ENCODE measurements at regions not wholly inside any gene's neighbourhood (a gene's known extent, or its start where the extent isn't known, plus 50 kb on each side); places are given as distances from the start of the nearest gene placed in this dataset.
"Not testable (repeated sequence)": the region's sequence is repeated elsewhere in the genome, so short reads cannot be mapped to it uniquely, and the experiment has no call there.

DNA sequence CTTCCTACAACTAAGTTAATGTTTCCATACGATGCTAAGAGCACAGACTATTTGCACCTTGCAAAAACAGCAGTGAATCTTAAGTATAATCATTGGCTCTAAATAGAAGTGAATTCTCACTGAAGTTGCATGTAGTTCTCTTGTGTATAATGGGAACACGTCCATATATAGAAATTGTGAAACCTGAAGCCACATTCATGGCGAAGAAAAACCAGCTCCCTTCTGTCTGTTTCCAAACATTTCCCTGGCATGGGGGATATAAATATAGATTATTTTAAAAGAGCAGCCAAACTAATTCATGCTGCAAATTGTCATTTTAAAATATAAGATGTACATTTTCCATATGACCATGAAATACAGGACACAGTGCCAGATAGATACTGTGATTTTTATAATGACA is 71.1 kb downstream of the TRAM1L1 start:
- no peak for DNase-seq (ENCODE audit: low read depth)
- H3K4me3 ChIP-seq (ENCODE audit: low read depth, low read length): no peak overlapping the region
- no peak for TF ChIP-seq CTCF (conservative IDR thresholded peaks at IDR 0.05; ENCODE audit: low read depth, low read length)

GRCh38 chr4:117010671-117011070 is 74.7 kb downstream of the TRAM1L1 start:
- H3K4me3 ChIP-seq (ENCODE audit: low read depth, low read length): no peak overlapping the region
- DNase-seq (ENCODE audit: low read depth): no peak
- no peak for TF ChIP-seq CTCF (conservative IDR thresholded peaks at IDR 0.05; ENCODE audit: low read depth, low read length)

DNA sequence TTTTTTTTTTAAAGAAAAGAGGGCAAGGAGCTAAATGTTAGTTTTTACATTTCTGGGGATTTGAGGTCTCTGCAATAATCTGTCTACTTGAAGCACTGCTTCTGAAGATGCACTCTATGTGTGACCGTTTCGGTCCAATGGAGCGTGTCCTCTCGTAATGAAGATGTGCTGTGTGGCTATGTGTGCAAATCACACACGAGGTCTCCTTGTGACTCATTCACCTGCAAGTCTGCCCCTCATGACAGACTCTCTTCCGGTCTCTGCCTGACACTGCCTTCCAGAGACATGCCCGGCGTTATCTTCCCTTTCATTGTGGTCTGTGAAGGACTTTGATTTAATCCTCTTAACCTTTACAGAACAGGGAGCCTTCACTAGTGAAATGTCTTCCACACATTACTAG is 84.3 kb downstream of the TRAM1L1 start:
- TF ChIP-seq CTCF (conservative IDR thresholded peaks at IDR 0.05; ENCODE audit: low read depth, low read length): no peak
- H3K4me3 ChIP-seq (ENCODE audit: low read depth, low read length): no peak overlapping the region
- peak; percentile 15 for DNase-seq (ENCODE audit: low read depth)

- no peak for TF ChIP-seq CTCF (conservative IDR thresholded peaks at IDR 0.05; ENCODE audit: low read depth, low read length)
- no peak for DNase-seq (ENCODE audit: low read depth)
- H3K4me3 ChIP-seq (ENCODE audit: low read depth, low read length): no peak overlapping the region
Observed at GRCh38 chr4:116982656-116983055, 102.7 kb downstream of the TRAM1L1 start.

DNA sequence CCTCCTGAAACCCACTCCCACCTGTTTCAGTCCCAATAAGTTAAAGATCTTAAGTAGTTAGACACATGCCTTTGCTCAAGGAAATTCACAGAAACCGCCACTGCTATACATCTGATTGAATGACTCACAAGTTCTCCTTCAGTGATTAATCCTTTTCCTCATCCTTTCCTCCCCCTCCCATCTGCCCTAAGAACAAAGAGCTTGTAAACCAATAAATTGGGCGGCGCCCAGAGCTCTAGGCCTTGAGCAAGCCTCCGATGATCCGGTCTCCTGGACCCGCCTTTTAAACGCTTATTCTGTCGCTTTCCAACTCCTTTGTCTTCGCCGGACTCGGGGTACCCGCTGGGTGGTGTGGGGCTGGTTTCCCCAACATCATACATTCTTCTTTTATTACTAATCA is 104.9 kb downstream of the TRAM1L1 start:
- not testable (repeated sequence) for H3K4me3 ChIP-seq (ENCODE audit: low read depth, low read length); DNase-seq (ENCODE audit: low read depth)

- TF ChIP-seq CTCF (conservative IDR thresholded peaks at IDR 0.05; ENCODE audit: low read depth, low read length): no peak
- no peak overlapping the region for H3K4me3 ChIP-seq (ENCODE audit: low read depth, low read length)
- no peak for DNase-seq (ENCODE audit: low read depth)
Observed at GRCh38 chr4:116959045-116959444, 126.3 kb downstream of the TRAM1L1 start.

DNA sequence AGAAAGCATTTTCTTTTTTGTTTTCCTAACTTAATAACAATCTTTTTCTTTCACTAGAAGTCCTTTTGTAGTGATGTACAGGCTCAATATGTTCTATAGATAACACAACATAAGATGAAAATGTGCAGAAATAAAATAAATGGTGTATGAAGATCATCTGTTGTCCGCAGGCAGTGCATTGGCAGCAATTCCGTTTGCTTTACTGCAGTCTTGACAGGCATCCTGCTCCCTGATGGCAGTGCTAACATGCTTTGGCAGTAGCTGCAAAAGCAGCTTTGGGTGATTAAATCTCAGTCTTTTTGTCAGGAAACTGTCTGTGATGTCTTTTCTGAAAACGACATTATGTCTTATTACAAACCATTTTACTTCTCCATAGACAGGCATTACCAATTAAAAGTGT is 131.4 kb downstream of the TRAM1L1 start:
- no peak for TF ChIP-seq CTCF (conservative IDR thresholded peaks at IDR 0.05; ENCODE audit: low read depth, low read length)
- H3K4me3 ChIP-seq (ENCODE audit: low read depth, low read length): no peak overlapping the region
- no peak for DNase-seq (ENCODE audit: low read depth)

Measured in epithelial cell of proximal tubule (primary cell).